GM12892 (cell line): ENCODE measurements at regions not wholly inside any gene's neighbourhood (a gene's known extent, or its start where the extent isn't known, plus 50 kb on each side); places are given as distances from the start of the nearest gene placed in this dataset.

Experiments
- POLR2A ChIP-seq: IDR thresholded peaks from 2 replicates; pipeline ENCODE4 v1.6.1; 2011; ENCODE audit warnings: low read depth, low read length, control low read depth
- POLR2AphosphoS5 ChIP-seq: IDR thresholded peaks from 2 replicates; pipeline ENCODE4 v1.6.1; 2011; ENCODE audit warnings: low read depth, low read length, control low read depth
- TAF1 ChIP-seq: IDR thresholded peaks from 2 replicates; pipeline ENCODE4 v1.6.1; 2011; ENCODE audit warnings: low read depth, mild to moderate bottlenecking, control low read depth, low read length, borderline replicate concordance

GRCh38 chr2:172288603-172289002 lies 138.8 kb upstream of the ITGA6 start:
- no peak for TF ChIP-seq POLR2A
- no peak for TF ChIP-seq POLR2AphosphoS5
- no peak for TF ChIP-seq TAF1
